ENCODE measurements at regions not wholly inside any gene's neighbourhood (a gene's known extent, or its start where the extent isn't known, plus 50 kb on each side); places are given as distances from the start of the nearest gene placed in this dataset.
"Not testable (repeated sequence)": the region's sequence is repeated elsewhere in the genome, so short reads cannot be mapped to it uniquely, and the experiment has no call there.

GRCh38 chr11:67799808-67800207, 125.4 kb upstream of the ALDH3B2 start:
- DNase-seq (ENCODE audit: insufficient read length, low spot score); FAIRE-seq: not testable (repeated sequence)
- peak; percentile 23 for TF ChIP-seq CTCF (IDR thresholded peaks at IDR 0.05; ENCODE audit: insufficient read depth, missing control alignments)

- DNase-seq (ENCODE audit: insufficient read length, low spot score) = not testable (repeated sequence)
Measured at GRCh38 chr11:67797726-67798521, 123.5 kb upstream of the ALDH3B2 start.

GRCh38 chr11:67795746-67796145, 121.3 kb upstream of the ALDH3B2 start:
- TF ChIP-seq CTCF (IDR thresholded peaks at IDR 0.05; ENCODE audit: insufficient read depth, missing control alignments) = no peak
- FAIRE-seq = no peak

More at GRCh38 chr11:67797726-67798521, 123.5 kb upstream of the ALDH3B2 start:
- FAIRE-seq = not testable (repeated sequence)

GRCh38 chr11:67793750-67794149, 119.3 kb upstream of the ALDH3B2 start:
- not testable (repeated sequence) for FAIRE-seq; DNase-seq (ENCODE audit: insufficient read length, low spot score)

More at GRCh38 chr11:67795746-67796145, 121.3 kb upstream of the ALDH3B2 start:
- no peak for DNase-seq (ENCODE audit: insufficient read length, low spot score)

- not testable (repeated sequence) for DNase-seq (ENCODE audit: insufficient read length, low spot score); FAIRE-seq
- TF ChIP-seq CTCF (IDR thresholded peaks at IDR 0.05; ENCODE audit: insufficient read depth, missing control alignments) = peak; percentile 38
Measured at GRCh38 chr11:67792273-67792990, 118.0 kb upstream of the ALDH3B2 start.

GRCh38 chr11:67791598-67792170, 117.3 kb upstream of the ALDH3B2 start:
- not testable (repeated sequence) for FAIRE-seq; DNase-seq (ENCODE audit: insufficient read length, low spot score)

- not testable (repeated sequence) for FAIRE-seq; DNase-seq (ENCODE audit: insufficient read length, low spot score)
Measured at GRCh38 chr11:67788341-67788695, 113.9 kb upstream of the ALDH3B2 start.

- not testable (repeated sequence) for FAIRE-seq; DNase-seq (ENCODE audit: insufficient read length, low spot score)
Measured at GRCh38 chr11:67787681-67788340, 113.4 kb upstream of the ALDH3B2 start.

- DNase-seq (ENCODE audit: insufficient read length, low spot score); FAIRE-seq: not testable (repeated sequence)
Measured at GRCh38 chr11:67781967-67782366, 107.5 kb upstream of the ALDH3B2 start.

- not testable (repeated sequence) for FAIRE-seq; DNase-seq (ENCODE audit: insufficient read length, low spot score)
Measured at GRCh38 chr11:67781506-67781905, 107.1 kb upstream of the ALDH3B2 start.
